Esophagus squamous epithelium (tissue), 4 donors: ENCODE measurements at regions not wholly inside any gene's neighbourhood (a gene's known extent, or its start where the extent isn't known, plus 50 kb on each side); places are given as distances from the start of the nearest gene placed in this dataset.

Experiments used
- POLR2A ChIP-seq, 4 donors: fragments of 450-650 bp; IDR thresholded peaks; one replicate each; pipeline ENCODE4 v1.6.1; 2017; ENCODE audit warnings: antibody characterized with exemption in 4 of 4, mild to moderate bottlenecking in 4 of 4, moderate library complexity in 3 of 4
- TF ChIP-seq, protein P1 (sequence below), 6 experiments: fragments of 450-650 bp in 4 of 6; fragments of 200-600 bp in 2 of 6; sonication (generic) in 2 of 6; IDR thresholded peaks; one replicate each; pipeline ENCODE4 v1.5.1; 2016 to 2019; ENCODE audit warnings: antibody characterized with exemption in 6 of 6, mild to moderate bottlenecking in 4 of 6, moderate library complexity in 4 of 6

DNA sequence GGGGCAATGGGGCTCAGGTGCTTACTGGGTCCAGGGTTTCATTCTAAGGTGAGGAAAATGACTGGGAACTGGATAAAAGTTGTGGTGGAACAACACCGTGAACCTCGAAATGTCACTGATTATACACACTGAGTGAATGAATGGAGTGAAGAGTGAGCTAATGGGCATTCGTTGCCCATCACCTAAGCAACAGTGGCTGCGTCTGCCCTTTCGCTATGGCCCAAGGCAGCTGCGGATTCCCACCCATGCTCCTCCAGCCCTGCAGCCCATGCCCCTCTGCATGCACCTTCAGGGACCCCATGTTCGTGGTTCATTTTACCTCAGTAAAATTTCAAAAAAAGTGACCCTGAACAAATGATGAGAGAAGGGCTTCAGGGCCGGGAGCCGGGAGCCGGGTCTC, 196.3 kb downstream of the CTTN start:
- TF ChIP-seq, protein P1, sequence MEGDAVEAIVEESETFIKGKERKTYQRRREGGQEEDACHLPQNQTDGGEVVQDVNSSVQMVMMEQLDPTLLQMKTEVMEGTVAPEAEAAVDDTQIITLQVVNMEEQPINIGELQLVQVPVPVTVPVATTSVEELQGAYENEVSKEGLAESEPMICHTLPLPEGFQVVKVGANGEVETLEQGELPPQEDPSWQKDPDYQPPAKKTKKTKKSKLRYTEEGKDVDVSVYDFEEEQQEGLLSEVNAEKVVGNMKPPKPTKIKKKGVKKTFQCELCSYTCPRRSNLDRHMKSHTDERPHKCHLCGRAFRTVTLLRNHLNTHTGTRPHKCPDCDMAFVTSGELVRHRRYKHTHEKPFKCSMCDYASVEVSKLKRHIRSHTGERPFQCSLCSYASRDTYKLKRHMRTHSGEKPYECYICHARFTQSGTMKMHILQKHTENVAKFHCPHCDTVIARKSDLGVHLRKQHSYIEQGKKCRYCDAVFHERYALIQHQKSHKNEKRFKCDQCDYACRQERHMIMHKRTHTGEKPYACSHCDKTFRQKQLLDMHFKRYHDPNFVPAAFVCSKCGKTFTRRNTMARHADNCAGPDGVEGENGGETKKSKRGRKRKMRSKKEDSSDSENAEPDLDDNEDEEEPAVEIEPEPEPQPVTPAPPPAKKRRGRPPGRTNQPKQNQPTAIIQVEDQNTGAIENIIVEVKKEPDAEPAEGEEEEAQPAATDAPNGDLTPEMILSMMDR (IDR thresholded peaks at IDR 0.05) = no peak
- no peak for TF ChIP-seq POLR2A (IDR thresholded peaks at IDR 0.05)
